Panc1 (cell line): ENCODE measurements at regions not wholly inside any gene's neighbourhood (a gene's known extent, or its start where the extent isn't known, plus 50 kb on each side); places are given as distances from the start of the nearest gene placed in this dataset.

ENCODE experiments used
- ATAC-seq: fragments of 200-7000 bp; cut with Tn5 transposase; 2 replicates; pipeline ENCODE4 v1.9.1; 2020; ENCODE audit warnings: mild to moderate bottlenecking, moderate library complexity
- BruUV-seq: library from RNA; stranded (reverse); fragments of 400-500 nt; replicated peaks from 2 replicates; lab custom pipeline; 2021; lab: Mats Ljungman, UMichigan
- CTCF ChIA-PET: fragments of 300-600 bp; sonication (Branson Sonifier 250); formaldehyde crosslinking; loops from one replicate; lab custom pipeline; 2022; ENCODE audit warnings: antibody characterized with exemption; lab: Charles Lee
- POLR2A ChIA-PET: fragments of 300-600 bp; sonication (Branson Sonifier 250); formaldehyde crosslinking; loops from one replicate; lab custom pipeline; 2022; ENCODE audit warnings: antibody characterized with exemption; lab: Charles Lee
- DNase-seq: peaks from one replicate; pipeline ENCODE4 v3.0.0-alpha.2; 2010; ENCODE audit warnings: low read depth, low spot score
- H3K27ac ChIP-seq: 2 replicates; pipeline ENCODE4 v1.5.1; 2011; ENCODE audit warnings: mild to moderate bottlenecking, low read length, inconsistent platforms
- H3K27me3 ChIP-seq: fragments of 200-500 bp; sonication (Bioruptor generic); 2 replicates; pipeline ENCODE4 v1.6.0; 2014; ENCODE audit warnings: low read length, inconsistent platforms; ENCODE audit not compliant: control insufficient read depth, insufficient read depth
- H3K36me3 ChIP-seq: fragments of 200-500 bp; sonication (Bioruptor generic); 2 replicates; pipeline ENCODE4 v1.5.1; 2014; ENCODE audit warnings: inconsistent platforms, mild to moderate bottlenecking, low read length, moderate library complexity; ENCODE audit not compliant: control insufficient read depth, insufficient read depth
- H3K4me1 ChIP-seq: 2 replicates; pipeline ENCODE4 v1.5.1; 2011; ENCODE audit warnings: inconsistent platforms, mild to moderate bottlenecking, low read length, moderate library complexity; ENCODE audit not compliant: control insufficient read depth, insufficient read depth
- H3K4me3 ChIP-seq, 2 experiments: 2 replicates each; pipeline ENCODE4 v1.5.1; 2011 to 2012; ENCODE audit warnings: low read depth in 2 of 2, low read length in 2 of 2, mild to moderate bottlenecking in 2 of 2, inconsistent platforms in 1 of 2, moderate library complexity in 1 of 2
- H3K9me3 ChIP-seq: fragments of 200-500 bp; sonication (Bioruptor generic); 2 replicates; pipeline ENCODE4 v1.5.1; 2014; ENCODE audit warnings: low read depth, mild to moderate bottlenecking, inconsistent platforms, low read length, moderate library complexity; ENCODE audit not compliant: control insufficient read depth, insufficient read depth
- CTCF ChIP-seq: fragments of 450-650 bp; IDR thresholded peaks from 2 replicates; pipeline ENCODE4 v1.5.1; 2017; ENCODE audit warnings: mild to moderate bottlenecking
- POLR2AphosphoS5 ChIP-seq: IDR thresholded peaks from 2 replicates; pipeline ENCODE4 v1.6.1; 2012; ENCODE audit warnings: mild to moderate bottlenecking, low read depth, low read length, moderate library complexity
- REST ChIP-seq, 2 experiments: IDR thresholded peaks; 2 replicates each; pipeline ENCODE4 v1.6.1; 2011 to 2012; ENCODE audit warnings: low read depth in 2 of 2, control low read depth in 1 of 2, low read length in 1 of 2, mild to moderate bottlenecking in 1 of 2, moderate library complexity in 1 of 2; ENCODE audit not compliant: insufficient read depth in 1 of 2
- SIN3A ChIP-seq: IDR thresholded peaks from 2 replicates; pipeline ENCODE4 v1.6.1; 2012; ENCODE audit warnings: low read depth, mild to moderate bottlenecking, low read length, moderate library complexity, borderline replicate concordance; ENCODE audit not compliant: insufficient read depth
- TCF7L2 ChIP-seq: IDR thresholded peaks from 2 replicates; pipeline ENCODE4 v1.6.1; 2011; ENCODE audit warnings: mild to moderate bottlenecking, low read depth, low read length, inconsistent platforms
- in situ Hi-C: cut with HindIII; loops from 2 replicates; pipeline ENCODE4 v1.10.0; 2016; ENCODE audit warnings: low sequenced_read_pairs, low pct_unique_long_range_greater_than_20kb
- intact Hi-C: fragments of 100-400 bp; cut with micrococcal nuclease; formaldehyde crosslinking; loops from one replicate; pipeline ENCODE4 v1.10.0; 2022; ENCODE audit not compliant: unreplicated experiment

DNA sequence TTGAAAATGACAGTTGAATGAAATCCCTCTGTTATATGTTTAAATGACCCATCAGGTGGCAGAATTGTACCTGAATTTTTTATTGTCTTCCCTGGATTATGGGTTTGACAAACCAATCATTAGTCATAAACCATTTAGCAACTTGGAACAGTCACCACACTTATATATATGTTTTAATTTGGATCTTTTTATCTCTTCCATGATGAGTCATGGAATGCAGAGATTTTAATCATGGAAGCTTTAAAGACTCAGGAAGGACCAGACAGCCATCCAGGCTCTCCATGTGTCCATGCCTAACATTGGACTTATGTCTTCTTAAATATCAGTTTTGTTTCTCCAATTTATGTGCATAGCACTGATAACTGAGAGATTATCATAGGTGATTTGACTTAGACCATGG lies 188.3 kb upstream of the ZSWIM2 start:
- intact Hi-C loops = no loop called here
- in situ Hi-C loops = no loop called here
- ChIA-PET POLR2A (no interaction called here), CTCF (no interaction called here)
- H3K4me3 ChIP-seq = no peak overlapping the region
- H3K9me3 ChIP-seq = no peaks in the 10 kb centered on the region
- no peaks in the 10 kb centered on the region for H3K4me1 ChIP-seq
- ATAC-seq (no peak), DNase-seq (no peak)
- BruUV-seq = no TSS peak
- no peaks in the 10 kb centered on the region for H3K36me3 ChIP-seq
- TF ChIP-seq TCF7L2 = no peak
- no peak for TF ChIP-seq CTCF
- TF ChIP-seq POLR2AphosphoS5 = no peak
- no peak for TF ChIP-seq SIN3A
- H3K27ac ChIP-seq = no peak overlapping the region
- H3K27me3 ChIP-seq = no peaks in the 10 kb centered on the region

- no peak for ATAC-seq
Measured at GRCh38 chr2:187034434-187034833, 185.5 kb upstream of the ZSWIM2 start.

More at GRCh38 chr2:187034434-187034833, 185.5 kb upstream of the ZSWIM2 start:
- H3K4me1 ChIP-seq = no peaks in the 10 kb centered on the region
- H3K27me3 ChIP-seq = no peaks in the 10 kb centered on the region
- POLR2A ChIA-PET = no interaction called here
- no peaks in the 10 kb centered on the region for H3K9me3 ChIP-seq
- no TSS peak for BruUV-seq
- CTCF ChIA-PET = no interaction called here
- in situ Hi-C loops (no loop called here), intact Hi-C loops (no loop called here)
- no peak overlapping the region for H3K27ac ChIP-seq
- H3K4me3 ChIP-seq = no peak overlapping the region
- no peak for TF ChIP-seq POLR2AphosphoS5
- no peak for TF ChIP-seq CTCF
- TF ChIP-seq REST (IDR thresholded peaks at IDR 0.05; ENCODE audit: insufficient read depth in 1 of 2, low read depth in 2 of 2, low read length in 1 of 2) = no peak
- TF ChIP-seq SIN3A = no peak
- TF ChIP-seq TCF7L2 = no peak
- DNase-seq = no peak
- H3K36me3 ChIP-seq = no peaks in the 10 kb centered on the region
